WTC11 (cell line): ENCODE measurements at regions not wholly inside any gene's neighbourhood (a gene's known extent, or its start where the extent isn't known, plus 50 kb on each side); places are given as distances from the start of the nearest gene placed in this dataset.

Experiments used
- CREM ChIP-seq: sonication (generic); formaldehyde crosslinking; IDR thresholded peaks from 2 replicates; pipeline ENCODE4 v1.8.1; 2022; ENCODE audit warnings: mild to moderate bottlenecking, missing genetic modification reagents, moderate library complexity
- SMAD4 ChIP-seq: sonication (generic); formaldehyde crosslinking; IDR thresholded peaks from 2 replicates; pipeline ENCODE4 v1.8.0; 2022; ENCODE audit warnings: mild to moderate bottlenecking, missing genetic modification reagents
- ZNF416 ChIP-seq: fragments of 250-450 bp; sonication (Bioruptor Pico); IDR thresholded peaks from 2 replicates; pipeline ENCODE4 v1.9.0; 2021; ENCODE audit warnings: mild to moderate bottlenecking, inconsistent platforms
- TF ChIP-seq, protein P1 (sequence below): fragments of 200-600 bp; IDR thresholded peaks from 2 replicates; pipeline ENCODE4 v1.8.0; 2022; ENCODE audit warnings: antibody characterized with exemption
- TF ChIP-seq, protein P2 (sequence below): sonication (generic); formaldehyde crosslinking; IDR thresholded peaks from 2 replicates; pipeline ENCODE4 v1.8.0; 2023; ENCODE audit warnings: missing genetic modification reagents, mild to moderate bottlenecking, borderline replicate concordance
- TF ChIP-seq, protein P3 (sequence below): sonication (generic); formaldehyde crosslinking; IDR thresholded peaks from 2 replicates; pipeline ENCODE4 v1.8.0; 2022; ENCODE audit warnings: mild to moderate bottlenecking, missing genetic modification reagents
- TF ChIP-seq, protein P4 (sequence below): sonication (generic); formaldehyde crosslinking; IDR thresholded peaks from 2 replicates; pipeline ENCODE4 v1.8.0; 2022; ENCODE audit warnings: mild to moderate bottlenecking, missing genetic modification reagents

DNA sequence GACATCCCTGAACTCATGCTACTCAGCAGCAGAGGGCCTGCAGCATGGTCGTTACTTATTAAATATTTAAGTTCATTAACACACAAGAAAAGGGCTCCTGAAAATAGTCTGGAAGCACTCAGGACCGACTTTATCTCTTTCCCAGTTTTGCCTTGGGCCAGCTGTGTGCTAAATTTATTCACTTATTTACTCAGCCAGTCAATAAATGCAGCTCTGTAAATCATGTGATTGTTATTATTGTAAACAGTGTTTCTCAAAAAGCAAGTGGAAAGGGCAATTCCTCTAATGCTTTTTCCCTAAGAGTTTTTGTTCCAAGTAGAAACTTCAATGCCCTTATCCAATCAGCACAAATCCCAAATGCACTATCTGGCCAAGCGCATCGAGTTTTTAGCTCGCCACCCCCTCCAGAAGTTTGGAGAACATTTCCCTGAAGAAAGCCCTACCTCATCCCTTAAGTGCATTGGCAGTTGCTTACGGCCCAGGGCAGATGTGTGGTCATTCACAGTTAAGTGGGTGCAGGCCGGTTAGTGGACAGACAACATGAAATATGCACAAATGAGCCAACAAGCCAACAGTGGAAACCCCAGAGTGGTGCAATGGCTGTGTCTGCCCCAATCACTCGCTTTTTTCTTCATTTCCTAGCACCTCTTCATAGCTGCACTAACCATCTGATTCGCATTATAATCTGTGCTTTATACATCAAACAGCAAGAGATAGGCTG lies 125.8 kb downstream of the SMIM20 start:
- TF ChIP-seq, protein P1, sequence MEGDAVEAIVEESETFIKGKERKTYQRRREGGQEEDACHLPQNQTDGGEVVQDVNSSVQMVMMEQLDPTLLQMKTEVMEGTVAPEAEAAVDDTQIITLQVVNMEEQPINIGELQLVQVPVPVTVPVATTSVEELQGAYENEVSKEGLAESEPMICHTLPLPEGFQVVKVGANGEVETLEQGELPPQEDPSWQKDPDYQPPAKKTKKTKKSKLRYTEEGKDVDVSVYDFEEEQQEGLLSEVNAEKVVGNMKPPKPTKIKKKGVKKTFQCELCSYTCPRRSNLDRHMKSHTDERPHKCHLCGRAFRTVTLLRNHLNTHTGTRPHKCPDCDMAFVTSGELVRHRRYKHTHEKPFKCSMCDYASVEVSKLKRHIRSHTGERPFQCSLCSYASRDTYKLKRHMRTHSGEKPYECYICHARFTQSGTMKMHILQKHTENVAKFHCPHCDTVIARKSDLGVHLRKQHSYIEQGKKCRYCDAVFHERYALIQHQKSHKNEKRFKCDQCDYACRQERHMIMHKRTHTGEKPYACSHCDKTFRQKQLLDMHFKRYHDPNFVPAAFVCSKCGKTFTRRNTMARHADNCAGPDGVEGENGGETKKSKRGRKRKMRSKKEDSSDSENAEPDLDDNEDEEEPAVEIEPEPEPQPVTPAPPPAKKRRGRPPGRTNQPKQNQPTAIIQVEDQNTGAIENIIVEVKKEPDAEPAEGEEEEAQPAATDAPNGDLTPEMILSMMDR: no peak
- TF ChIP-seq, protein P2, sequence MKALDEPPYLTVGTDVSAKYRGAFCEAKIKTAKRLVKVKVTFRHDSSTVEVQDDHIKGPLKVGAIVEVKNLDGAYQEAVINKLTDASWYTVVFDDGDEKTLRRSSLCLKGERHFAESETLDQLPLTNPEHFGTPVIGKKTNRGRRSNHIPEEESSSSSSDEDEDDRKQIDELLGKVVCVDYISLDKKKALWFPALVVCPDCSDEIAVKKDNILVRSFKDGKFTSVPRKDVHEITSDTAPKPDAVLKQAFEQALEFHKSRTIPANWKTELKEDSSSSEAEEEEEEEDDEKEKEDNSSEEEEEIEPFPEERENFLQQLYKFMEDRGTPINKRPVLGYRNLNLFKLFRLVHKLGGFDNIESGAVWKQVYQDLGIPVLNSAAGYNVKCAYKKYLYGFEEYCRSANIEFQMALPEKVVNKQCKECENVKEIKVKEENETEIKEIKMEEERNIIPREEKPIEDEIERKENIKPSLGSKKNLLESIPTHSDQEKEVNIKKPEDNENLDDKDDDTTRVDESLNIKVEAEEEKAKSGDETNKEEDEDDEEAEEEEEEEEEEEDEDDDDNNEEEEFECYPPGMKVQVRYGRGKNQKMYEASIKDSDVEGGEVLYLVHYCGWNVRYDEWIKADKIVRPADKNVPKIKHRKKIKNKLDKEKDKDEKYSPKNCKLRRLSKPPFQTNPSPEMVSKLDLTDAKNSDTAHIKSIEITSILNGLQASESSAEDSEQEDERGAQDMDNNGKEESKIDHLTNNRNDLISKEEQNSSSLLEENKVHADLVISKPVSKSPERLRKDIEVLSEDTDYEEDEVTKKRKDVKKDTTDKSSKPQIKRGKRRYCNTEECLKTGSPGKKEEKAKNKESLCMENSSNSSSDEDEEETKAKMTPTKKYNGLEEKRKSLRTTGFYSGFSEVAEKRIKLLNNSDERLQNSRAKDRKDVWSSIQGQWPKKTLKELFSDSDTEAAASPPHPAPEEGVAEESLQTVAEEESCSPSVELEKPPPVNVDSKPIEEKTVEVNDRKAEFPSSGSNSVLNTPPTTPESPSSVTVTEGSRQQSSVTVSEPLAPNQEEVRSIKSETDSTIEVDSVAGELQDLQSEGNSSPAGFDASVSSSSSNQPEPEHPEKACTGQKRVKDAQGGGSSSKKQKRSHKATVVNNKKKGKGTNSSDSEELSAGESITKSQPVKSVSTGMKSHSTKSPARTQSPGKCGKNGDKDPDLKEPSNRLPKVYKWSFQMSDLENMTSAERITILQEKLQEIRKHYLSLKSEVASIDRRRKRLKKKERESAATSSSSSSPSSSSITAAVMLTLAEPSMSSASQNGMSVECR (CRISPR knock-in tag): no peak
- TF ChIP-seq CREM (CRISPR knock-in tag): no peak
- TF ChIP-seq, protein P3, sequence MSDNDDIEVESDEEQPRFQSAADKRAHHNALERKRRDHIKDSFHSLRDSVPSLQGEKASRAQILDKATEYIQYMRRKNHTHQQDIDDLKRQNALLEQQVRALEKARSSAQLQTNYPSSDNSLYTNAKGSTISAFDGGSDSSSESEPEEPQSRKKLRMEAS (CRISPR knock-in tag): no peak
- no peak for TF ChIP-seq SMAD4 (CRISPR knock-in tag)
- TF ChIP-seq ZNF416 (CRISPR knock-in tag): no peak
- TF ChIP-seq, protein P4, sequence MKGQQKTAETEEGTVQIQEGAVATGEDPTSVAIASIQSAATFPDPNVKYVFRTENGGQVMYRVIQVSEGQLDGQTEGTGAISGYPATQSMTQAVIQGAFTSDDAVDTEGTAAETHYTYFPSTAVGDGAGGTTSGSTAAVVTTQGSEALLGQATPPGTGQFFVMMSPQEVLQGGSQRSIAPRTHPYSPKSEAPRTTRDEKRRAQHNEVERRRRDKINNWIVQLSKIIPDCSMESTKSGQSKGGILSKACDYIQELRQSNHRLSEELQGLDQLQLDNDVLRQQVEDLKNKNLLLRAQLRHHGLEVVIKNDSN (CRISPR knock-in tag): no peak
